GM12878 (cell line): ENCODE measurements at regions not wholly inside any gene's neighbourhood (a gene's known extent, or its start where the extent isn't known, plus 50 kb on each side); places are given as distances from the start of the nearest gene placed in this dataset.

Experiments
- ATAC-seq: fragments of 200-7000 bp; cut with Tn5 transposase; 3 replicates; pipeline ENCODE4 v1.9.1; 2020; ENCODE audit warnings: mild to moderate bottlenecking, moderate library complexity
- BruUV-seq: library from RNA; stranded (reverse); fragments of 400-500 nt; replicated peaks from 2 replicates; lab custom pipeline; 2021; lab: Mats Ljungman, UMichigan
- CTCF ChIA-PET: fragments of 300-600 bp; sonication (Branson Sonifier 250); formaldehyde crosslinking; extraction: SDS; loops from one replicate; lab custom pipeline; 2021; ENCODE audit warnings: inconsistent platforms; lab: Yijun Ruan, JAX
- POLR2A ChIA-PET: fragments of 350-600 bp; formaldehyde crosslinking; extraction: SDS; loops from one replicate; lab custom pipeline; 2021; ENCODE audit warnings: inconsistent platforms; lab: Charles Lee
- RAD21 ChIA-PET: fragments of 300-600 bp; sonication (Branson Sonifier 250); formaldehyde crosslinking; loops from one replicate; lab custom pipeline; 2023; ENCODE audit warnings: antibody characterized with exemption; ENCODE audit not compliant: unreplicated experiment; lab: Charles Lee
- SMC1A ChIA-PET: fragments of 300-600 bp; sonication (Branson Sonifier 250); formaldehyde crosslinking; loops from one replicate; lab custom pipeline; 2023; ENCODE audit not compliant: unreplicated experiment, uncharacterized antibody; lab: Charles Lee
- DNase-seq: peaks from one replicate; pipeline ENCODE4 v3.0.0-alpha.2; 2011; ENCODE audit warnings: low read depth, low spot score
- FAIRE-seq: peaks from 3 replicates; lab custom pipeline; 2011; peaks lifted over from hg19 to GRCh38; lab: Jason Lieb, UNC
- H2AFZ ChIP-seq: 2 replicates; pipeline ENCODE4 v1.6.0; 2011; ENCODE audit warnings: low read depth, low read length, control low read depth; ENCODE audit not compliant: control insufficient read depth
- H3K27ac ChIP-seq: 2 replicates; pipeline ENCODE4 v1.5.1; 2011; ENCODE audit warnings: control low read depth; ENCODE audit not compliant: control insufficient read depth, insufficient read depth
- H3K27me3 ChIP-seq, 2 experiments: replicated peaks in 1 of 2; 2 replicates each; pipeline versions ENCODE4 v1.6.0 to v1.6.1; 2011; ENCODE audit warnings: low read length in 1 of 2; ENCODE audit not compliant: control insufficient read depth in 2 of 2, insufficient read depth in 2 of 2
- H3K36me3 ChIP-seq, 2 experiments: 2 replicates each; pipeline ENCODE4 v1.5.1; 2011; ENCODE audit warnings: low read length in 1 of 2; ENCODE audit not compliant: control insufficient read depth in 2 of 2, insufficient read depth in 2 of 2
- H3K4me1 ChIP-seq: 2 replicates; pipeline ENCODE4 v1.6.1; 2011; ENCODE audit warnings: mild to moderate bottlenecking, low read length, moderate library complexity, mixed read lengths; ENCODE audit not compliant: control insufficient read depth, insufficient read depth
- H3K4me2 ChIP-seq: 2 replicates; pipeline ENCODE4 v1.6.0; 2011; ENCODE audit warnings: control low read depth; ENCODE audit not compliant: control insufficient read depth, insufficient read depth
- H3K4me3 ChIP-seq: fragments of 200-600 bp; sonication (generic); 2 replicates; pipeline ENCODE4 v1.5.1; 2016
- H3K79me2 ChIP-seq: 2 replicates; pipeline ENCODE4 v1.6.0; 2011; ENCODE audit warnings: low read length; ENCODE audit not compliant: control insufficient read depth, insufficient read depth
- H3K9ac ChIP-seq: 2 replicates; pipeline ENCODE4 v1.8.0; 2011; ENCODE audit warnings: low read length, control low read depth, mixed read lengths; ENCODE audit not compliant: control insufficient read depth, insufficient read depth
- H3K9me3 ChIP-seq: replicated peaks from 3 replicates; pipeline ENCODE4 v1.5.1; 2011; ENCODE audit warnings: mild to moderate bottlenecking, low read length; ENCODE audit not compliant: control insufficient read depth, insufficient read depth
- H4K20me1 ChIP-seq: 2 replicates; pipeline ENCODE4 v1.6.0; 2011; ENCODE audit not compliant: control insufficient read depth, insufficient read depth
- CBX5 ChIP-seq: sonication (generic); IDR thresholded peaks from 2 replicates; pipeline ENCODE4 v1.6.1; 2016; ENCODE audit warnings: low read depth, moderate library complexity, mild to moderate bottlenecking, inconsistent platforms
- ELK1 ChIP-seq: IDR thresholded peaks from 2 replicates; pipeline ENCODE4 v1.6.1; 2012; ENCODE audit warnings: low read depth, low read length, improper control_type of control experiment
- IRF4 ChIP-seq: IDR thresholded peaks from 2 replicates; pipeline ENCODE4 v1.6.1; 2011; ENCODE audit warnings: low read depth, low read length
- KDM1A ChIP-seq: fragments of 200-600 bp; sonication (generic); IDR thresholded peaks from 2 replicates; pipeline ENCODE4 v1.6.1; 2016; ENCODE audit warnings: borderline replicate concordance
- MYC ChIP-seq: IDR thresholded peaks from 2 replicates; pipeline ENCODE4 v1.6.1; 2011; ENCODE audit warnings: mild to moderate bottlenecking, low read length, moderate library complexity, inconsistent platforms; ENCODE audit not compliant: insufficient read depth, insufficient replicate concordance, insufficient read length, severe bottlenecking
- WGBS: methylation state at CpG from one replicate; pipeline ENCODE4 v1.1.6; 2016; ENCODE audit warnings: low lambda C conversion rate; ENCODE audit not compliant: insufficient replicate concordance, insufficient coverage; ENCODE audit errors: missing lambda C conversion rate; 5-methylcytosine and 5-hydroxymethylcytosine counted together
- in situ Hi-C: fragments of 300-500 bp; cut with MboI; formaldehyde crosslinking; loops from 9 replicates; pipeline ENCODE4 v1.14.3; 2018; ENCODE audit warnings: mixed read lengths
- intact Hi-C: fragments of 100-400 bp; cut with micrococcal nuclease; formaldehyde crosslinking; loops from one replicate; pipeline ENCODE4 v1.14.2; 2022; ENCODE audit not compliant: unreplicated experiment

GRCh38 chr6:22041797-22042480 is 254.9 kb downstream of the PRL start:
- Histone ChIP-seq H3K27me3 (no peaks in the 10 kb centered on the region), H3K79me2 (no peaks in the 10 kb centered on the region), H3K9ac (no peak overlapping the region), H2AFZ (no peak overlapping the region), H3K4me2 (no peak overlapping the region), H3K27ac (no peak overlapping the region), H3K9me3 (peaks cover 3% of the 10 kb centered on the region; the same call in 1 of the 3 replicates), H4K20me1 (no peaks in the 10 kb centered on the region), H3K4me1 (no peaks in the 10 kb centered on the region), H3K36me3 (no peaks in the 10 kb centered on the region), H3K4me3 (no peak overlapping the region)
- ChIA-PET POLR2A (interaction anchor here (1.5 kb wide), 1 partner anchor 22 kb away, joined by 4 read pairs; no protein-coding TSS in a partner anchor), RAD21 (interaction anchor here (1.0 to 1.3 kb wide), 3 partner anchors 14 to 45 kb away, joined by 3 to 6 read pairs (median 6); no protein-coding TSS in a partner anchor), SMC1A (interaction anchor here (0.6 to 2.8 kb wide), 3 partner anchors 15 to 35 kb away, joined by 3 to 9 read pairs (median 4); no protein-coding TSS in a partner anchor), CTCF (interaction anchor here (0.6 to 1.3 kb wide), 4 partner anchors 16 to 1072 kb away, joined by 3 read pairs; no protein-coding TSS in a partner anchor)
- in situ Hi-C loops (no loop called here), intact Hi-C loops (no loop called here)
- WGBS: 26% methylated on average over 2 of the region's 3 CpGs
- BruUV-seq: no TSS peak
- no peak for TF ChIP-seq KDM1A
- no peak for TF ChIP-seq CBX5
- no peak for TF ChIP-seq IRF4
- TF ChIP-seq MYC: no peak
- TF ChIP-seq ELK1: no peak
- no peak for ATAC-seq
- DNase-seq: no peak
- no peak for FAIRE-seq
